IMR-90 (cell line): ENCODE measurements at regions not wholly inside any gene's neighbourhood (a gene's known extent, or its start where the extent isn't known, plus 50 kb on each side); places are given as distances from the start of the nearest gene placed in this dataset.
A peak's percentile ranks its signal among the peaks of the same experiment; 100 is the strongest.

ENCODE experiments used
- ATAC-seq: fragments of 200-7000 bp; cut with Tn5 transposase; 2 replicates; pipeline ENCODE4 v1.9.1; 2020; ENCODE audit warnings: low read depth, mild to moderate bottlenecking, moderate library complexity
- BruUV-seq: library from RNA; stranded (reverse); fragments of 400-500 nt; replicated peaks from 2 replicates; lab custom pipeline; 2021; lab: Mats Ljungman, UMichigan
- CTCF ChIA-PET: fragments of 300-600 bp; formaldehyde crosslinking; extraction: SDS; loops from one replicate; lab custom pipeline; 2021; ENCODE audit warnings: antibody characterized with exemption; lab: Yijun Ruan, JAX
- POLR2A ChIA-PET: fragments of 300-600 bp; sonication (Branson Sonifier 250); formaldehyde crosslinking; loops from one replicate; lab custom pipeline; 2022; ENCODE audit warnings: antibody characterized with exemption; ENCODE audit not compliant: unreplicated experiment; lab: Charles Lee
- DNase-seq: peaks from one replicate; pipeline ENCODE4 v3.0.0; 2013
- H2AFZ ChIP-seq: replicated peaks from 2 replicates; pipeline ENCODE3; 2013; ENCODE audit warnings: low read length, mild to moderate bottlenecking; ENCODE audit not compliant: poor library complexity
- H2AK5ac ChIP-seq: 2 replicates; pipeline ENCODE4 v1.6.1; 2013; ENCODE audit warnings: low read depth, low read length, inconsistent platforms
- H2AK9ac ChIP-seq: replicated peaks from 2 replicates; pipeline ENCODE3; 2013; ENCODE audit warnings: mild to moderate bottlenecking, low read depth, low read length, moderate library complexity; ENCODE audit not compliant: poor library complexity
- H2BK120ac ChIP-seq: 2 replicates; pipeline ENCODE4 v1.6.1; 2013; ENCODE audit warnings: low read depth, low read length, inconsistent platforms
- H2BK15ac ChIP-seq: 3 replicates; pipeline ENCODE4 v1.6.1; 2013; ENCODE audit warnings: low read depth, low read length, inconsistent platforms
- H2BK20ac ChIP-seq: 2 replicates; pipeline ENCODE4 v1.6.1; 2013; ENCODE audit warnings: low read depth, mild to moderate bottlenecking, inconsistent platforms, low read length, moderate library complexity
- H2BK5ac ChIP-seq: 2 replicates; pipeline ENCODE4 v1.6.1; 2013; ENCODE audit warnings: mild to moderate bottlenecking, low read depth, low read length, inconsistent platforms; ENCODE audit not compliant: poor library complexity, severe bottlenecking
- H3K14ac ChIP-seq: replicated peaks from 2 replicates; pipeline ENCODE4 v1.6.1; 2013; ENCODE audit warnings: low read depth, low read length, inconsistent platforms
- H3K18ac ChIP-seq: 2 replicates; pipeline ENCODE4 v1.6.1; 2013; ENCODE audit warnings: low read depth, low read length, control low read depth
- H3K23ac ChIP-seq: 2 replicates; pipeline ENCODE4 v1.6.1; 2013; ENCODE audit warnings: low read depth, low read length, inconsistent platforms
- H3K27ac ChIP-seq: 2 replicates; pipeline ENCODE4 v1.5.1; 2013; ENCODE audit warnings: mild to moderate bottlenecking, control low read depth, low read length; ENCODE audit not compliant: insufficient read depth
- H3K27me3 ChIP-seq: 2 replicates; pipeline ENCODE4 v1.6.1; 2013; ENCODE audit warnings: low read length; ENCODE audit not compliant: control insufficient read depth, insufficient read depth
- H3K36me3 ChIP-seq: 2 replicates; pipeline ENCODE4 v1.6.1; 2013; ENCODE audit warnings: low read length, mixed read lengths; ENCODE audit not compliant: control insufficient read depth, insufficient read depth
- H3K4ac ChIP-seq: 2 replicates; pipeline ENCODE4 v1.6.1; 2013; ENCODE audit warnings: low read depth, low read length, inconsistent platforms
- H3K4me1 ChIP-seq: 2 replicates; pipeline ENCODE4 v1.6.1; 2013; ENCODE audit warnings: low read length, mixed read lengths; ENCODE audit not compliant: control insufficient read depth, insufficient read depth
- H3K4me2 ChIP-seq: 2 replicates; pipeline ENCODE4 v1.6.1; 2013; ENCODE audit warnings: low read depth, mild to moderate bottlenecking, control low read depth, low read length, moderate library complexity
- H3K4me3 ChIP-seq: 2 replicates; pipeline ENCODE4 v1.5.1; 2013; ENCODE audit warnings: low read depth, mild to moderate bottlenecking, control low read depth, low read length, moderate library complexity; ENCODE audit not compliant: insufficient read depth
- H3K56ac ChIP-seq: 2 replicates; pipeline ENCODE4 v1.6.1; 2013; ENCODE audit warnings: low read length, inconsistent platforms; ENCODE audit not compliant: insufficient read depth; ENCODE audit errors: extremely low read depth
- H3K79me1 ChIP-seq, 2 experiments: 2 replicates each; pipeline ENCODE4 v1.6.1; 2013; ENCODE audit warnings: low read length in 2 of 2, inconsistent platforms in 1 of 2, low read depth in 1 of 2
- H3K9ac ChIP-seq: 2 replicates; pipeline ENCODE4 v1.6.1; 2013; ENCODE audit warnings: low read depth, low read length, control low read depth
- H3K9me1 ChIP-seq: 2 replicates; pipeline ENCODE4 v1.6.1; 2013; ENCODE audit warnings: low read length, inconsistent platforms; ENCODE audit not compliant: insufficient read depth
- H3K9me3 ChIP-seq: 2 replicates; pipeline ENCODE4 v1.6.1; 2013; ENCODE audit warnings: low read length; ENCODE audit not compliant: control insufficient read depth, insufficient read depth
- H4K20me1 ChIP-seq: 2 replicates; pipeline ENCODE4 v1.6.1; 2013; ENCODE audit warnings: low read length, inconsistent platforms; ENCODE audit not compliant: insufficient read depth
- H4K5ac ChIP-seq: 2 replicates; pipeline ENCODE4 v1.6.1; 2013; ENCODE audit warnings: mild to moderate bottlenecking, low read depth, low read length, control low read depth
- H4K8ac ChIP-seq, 2 experiments: 2 replicates each; pipeline ENCODE4 v1.6.1; 2013; ENCODE audit warnings: low read depth in 2 of 2, low read length in 2 of 2, control low read depth in 1 of 2, inconsistent platforms in 1 of 2
- H4K91ac ChIP-seq: 2 replicates; pipeline ENCODE4 v1.6.1; 2013; ENCODE audit warnings: low read depth, low read length, inconsistent platforms; ENCODE audit not compliant: insufficient read depth
- SMC3 ChIP-seq: fragments of 150-350 bp; IDR thresholded peaks from 2 replicates; pipeline ENCODE4 v1.6.1; 2016; ENCODE audit warnings: low read depth, mild to moderate bottlenecking, antibody characterized with exemption, low read length, moderate library complexity
- WGBS, 2 experiments: methylation state at CpG; one replicate each; pipeline versions ENCODE4 v1.1.5 to v1.1.7; 2013; ENCODE audit warnings: missing lambda C conversion rate in 2 of 2; ENCODE audit not compliant: insufficient read length in 1 of 2; ENCODE audit errors: extremely low coverage in 2 of 2; 5-methylcytosine and 5-hydroxymethylcytosine counted together
- dilution Hi-C: fragments of 300-500 bp; cut with HindIII; formaldehyde crosslinking; loops from one replicate; pipeline ENCODE4 v1.14.3; 2018; ENCODE audit warnings: low sequenced_read_pairs; ENCODE audit not compliant: unreplicated experiment
- in situ Hi-C: fragments of 300-500 bp; cut with MboI; formaldehyde crosslinking; loops from 3 replicates; pipeline ENCODE4 v1.14.3; 2019; ENCODE audit warnings: low sequenced_read_pairs, inconsistent platforms, mixed read lengths
- intact Hi-C: fragments of 100-400 bp; cut with micrococcal nuclease; formaldehyde crosslinking; loops from 2 replicates; pipeline ENCODE4 v1.10.0; 2022

- H3K23ac ChIP-seq = no peak overlapping the region
- H3K9me3 ChIP-seq = no peaks in the 10 kb centered on the region
- in situ Hi-C loops = no loop called here
- CTCF ChIA-PET = no interaction called here
- H3K27ac ChIP-seq = no peak overlapping the region
- H2BK120ac ChIP-seq = no peak overlapping the region
- ATAC-seq (peak; percentile 35; the same call in 1 of the 2 replicates), DNase-seq (no peak)
- no peak for TF ChIP-seq SMC3
- no peak overlapping the region for H2BK5ac ChIP-seq
- H3K27me3 ChIP-seq = no peaks in the 10 kb centered on the region
- H3K4me1 ChIP-seq = no peaks in the 10 kb centered on the region
- no peak overlapping the region for H4K91ac ChIP-seq
- no CpG with 5 or more reads among the region's 3 CpGs for WGBS, 2 experiments
- H3K4me2 ChIP-seq = no peak overlapping the region
- no peaks in the 10 kb centered on the region for H4K20me1 ChIP-seq
- no peak overlapping the region for H2AK5ac ChIP-seq
- no peak overlapping the region for H3K56ac ChIP-seq
- no peak overlapping the region for H3K14ac ChIP-seq
- H3K4me3 ChIP-seq = no peak overlapping the region
- POLR2A ChIA-PET = interaction anchor here (0.5 kb wide), 1 partner anchor 181 kb away, joined by 9 read pairs; no protein-coding TSS in a partner anchor
- intact Hi-C loops = no loop called here
- H2AK9ac ChIP-seq = no peak overlapping the region
- H4K5ac ChIP-seq = no peak overlapping the region
- dilution Hi-C loops = no loop called here
- no peak overlapping the region for H3K4ac ChIP-seq
- H2BK20ac ChIP-seq = no peak overlapping the region
- BruUV-seq = no TSS peak
- H2BK15ac ChIP-seq = no peak overlapping the region
- H3K79me1 ChIP-seq = no peaks in the 10 kb centered on the region
- no peaks in the 10 kb centered on the region for H3K36me3 ChIP-seq
- no peak overlapping the region for H3K18ac ChIP-seq
- H3K9me1 ChIP-seq = no peaks in the 10 kb centered on the region
- no peak overlapping the region for H4K8ac ChIP-seq
- no peak overlapping the region for H2AFZ ChIP-seq
- H3K9ac ChIP-seq = no peak overlapping the region
Measured at GRCh38 chr2:11896386-11896785, 150.0 kb downstream of the LPIN1 start.
